HCT116 (cell line): ENCODE measurements at regions not wholly inside any gene's neighbourhood (a gene's known extent, or its start where the extent isn't known, plus 50 kb on each side); places are given as distances from the start of the nearest gene placed in this dataset.

Experiments
- ATAC-seq: fragments of 200-7000 bp; cut with Tn5 transposase; 2 replicates; pipeline ENCODE4 v1.9.1; 2020; ENCODE audit warnings: mild to moderate bottlenecking, moderate library complexity
- BruUV-seq: library from RNA; stranded (reverse); fragments of 400-500 nt; replicated peaks from 2 replicates; lab custom pipeline; 2021; lab: Mats Ljungman, UMichigan
- CTCF ChIA-PET: fragments of 300-600 bp; sonication (Branson Sonifier 250); formaldehyde crosslinking; loops from one replicate; lab custom pipeline; 2021; ENCODE audit warnings: antibody characterized with exemption; lab: Charles Lee
- POLR2A ChIA-PET: fragments of 300-600, 350-600 bp; sonication (Branson Sonifier 250); formaldehyde crosslinking; loops from one replicate; lab custom pipeline; 2021; ENCODE audit warnings: antibody characterized with exemption; lab: Charles Lee
- RAD21 ChIA-PET, 2 experiments: fragments of 300-600 bp; sonication (Branson Sonifier 250); formaldehyde crosslinking; loops; one replicate each; lab custom pipeline; 2023; ENCODE audit warnings: low total read pairs in 2 of 2; ENCODE audit not compliant: uncharacterized antibody in 2 of 2, unreplicated experiment in 2 of 2, low non-redundant PET in 1 of 2; lab: Charles Lee
- DNase-seq: peaks from one replicate; pipeline ENCODE4 v3.0.0-alpha.2; 2010; ENCODE audit warnings: low read depth, low spot score
- H2AFZ ChIP-seq: fragments of 200-600 bp; shearing (Covaris generic), sonication (generic); 2 replicates; pipeline ENCODE4 v1.6.1; 2017; ENCODE audit warnings: low read depth, mixed run types, mixed read lengths, antibody characterized with exemption, low read length; ENCODE audit not compliant: poor library complexity, severe bottlenecking
- H3K27ac ChIP-seq: 2 replicates; pipeline ENCODE4 v1.5.1; 2012; ENCODE audit warnings: low read depth, low read length
- H3K27me3 ChIP-seq: fragments of 200-600 bp; sonication (generic); 2 replicates; pipeline ENCODE4 v1.6.1; 2016; ENCODE audit warnings: mixed run types, low read length, mixed read lengths; ENCODE audit not compliant: insufficient read depth
- H3K36me3 ChIP-seq, 2 experiments: fragments of 200-500 bp in 1 of 2; fragments of 200-600 bp in 1 of 2; sonication (Bioruptor generic) in 1 of 2; sonication (generic) in 1 of 2; 2 replicates each; pipeline versions ENCODE4 v1.5.1 to v1.6.1; 2014 to 2016; ENCODE audit warnings: low read length in 2 of 2, inconsistent platforms in 1 of 2, mixed read lengths in 1 of 2, mixed run types in 1 of 2; ENCODE audit not compliant: insufficient read depth in 2 of 2, control insufficient read depth in 1 of 2
- H3K4me1 ChIP-seq, 2 experiments: fragments of 200-600 bp in 1 of 2; sonication (generic) in 1 of 2; 2 replicates each; pipeline versions ENCODE4 v1.5.1 to v1.6.1; 2012 to 2017; ENCODE audit warnings: low read length in 2 of 2, inconsistent platforms in 1 of 2, mild to moderate bottlenecking in 1 of 2, mixed read lengths in 1 of 2, mixed run types in 1 of 2, moderate library complexity in 1 of 2; ENCODE audit not compliant: insufficient read depth in 2 of 2, control insufficient read depth in 1 of 2
- H3K4me2 ChIP-seq: fragments of 200-600 bp; sonication (generic); 2 replicates; pipeline ENCODE4 v1.6.1; 2017; ENCODE audit warnings: mixed run types, low read length, mixed read lengths
- H3K4me3 ChIP-seq, 2 experiments: fragments of 200-600 bp in 1 of 2; sonication (generic) in 1 of 2; replicated peaks in 1 of 2; 2 replicates each; pipeline ENCODE4 v1.5.1; 2011 to 2016; ENCODE audit warnings: low read length in 2 of 2, control low read depth in 1 of 2, low read depth in 1 of 2, mild to moderate bottlenecking in 1 of 2, mixed read lengths in 1 of 2, mixed run types in 1 of 2
- H3K79me2 ChIP-seq: fragments of 200-600 bp; sonication (generic); 2 replicates; pipeline ENCODE4 v1.6.1; 2017; ENCODE audit warnings: mild to moderate bottlenecking, mixed run types, low read length, moderate library complexity, mixed read lengths; ENCODE audit not compliant: insufficient read depth
- H3K9ac ChIP-seq: fragments of 200-600 bp; sonication (generic); 2 replicates; pipeline ENCODE4 v1.6.1; 2016; ENCODE audit warnings: low read length, mixed read lengths
- H3K9me2 ChIP-seq: fragments of 200-600 bp; sonication (generic), shearing (Covaris generic); 2 replicates; pipeline ENCODE4 v1.6.1; 2017; ENCODE audit warnings: mixed run types, mild to moderate bottlenecking, moderate library complexity; ENCODE audit not compliant: insufficient read depth
- H3K9me3 ChIP-seq, 2 experiments: fragments of 200-500 bp in 1 of 2; fragments of 200-600 bp in 1 of 2; sonication (Bioruptor generic) in 1 of 2; sonication (generic) in 1 of 2; 2 replicates each; pipeline ENCODE4 v1.6.1; 2014 to 2017; ENCODE audit warnings: low read length in 2 of 2, mixed read lengths in 2 of 2, inconsistent platforms in 1 of 2, low read depth in 1 of 2, mild to moderate bottlenecking in 1 of 2, mixed run types in 1 of 2, moderate library complexity in 1 of 2; ENCODE audit not compliant: control insufficient read depth in 1 of 2, insufficient read depth in 1 of 2
- H4K20me1 ChIP-seq: fragments of 200-600 bp; sonication (generic), shearing (Covaris generic); 2 replicates; pipeline ENCODE4 v1.6.1; 2017; ENCODE audit warnings: mixed run types, mild to moderate bottlenecking, moderate library complexity; ENCODE audit not compliant: insufficient read depth
- CBX3 ChIP-seq: IDR thresholded peaks from 2 replicates; pipeline ENCODE4 v1.6.1; 2012; ENCODE audit warnings: low read depth
- CEBPB ChIP-seq: IDR thresholded peaks from 2 replicates; pipeline ENCODE4 v1.6.1; 2012; ENCODE audit warnings: low read depth
- EGR1 ChIP-seq: IDR thresholded peaks from 2 replicates; pipeline ENCODE4 v1.6.1; 2012; ENCODE audit warnings: low read depth
- ELF1 ChIP-seq: IDR thresholded peaks from 2 replicates; pipeline ENCODE4 v1.6.1; 2012; ENCODE audit warnings: low read depth, borderline replicate concordance
- EZH2 ChIP-seq: fragments of 200-600 bp; sonication (generic); IDR thresholded peaks from 2 replicates; pipeline ENCODE4 v1.6.1; 2017; ENCODE audit warnings: antibody characterized with exemption, mixed run types
- EZH2phosphoT487 ChIP-seq: fragments of 200-600 bp; IDR thresholded peaks from 2 replicates; pipeline ENCODE4 v1.6.1; 2018; ENCODE audit warnings: antibody characterized with exemption, borderline replicate concordance
- FOSL1 ChIP-seq: IDR thresholded peaks from 2 replicates; pipeline ENCODE4 v1.6.1; 2012; ENCODE audit warnings: low read depth
- JUND ChIP-seq: IDR thresholded peaks from 2 replicates; pipeline ENCODE4 v1.6.1; 2012
- POLR2A ChIP-seq: IDR thresholded peaks from 2 replicates; pipeline ENCODE4 v1.7.0; 2011; ENCODE audit warnings: borderline replicate concordance; ENCODE audit not compliant: insufficient read depth, insufficient read length; ENCODE audit errors: extremely low read depth
- SIN3A ChIP-seq: IDR thresholded peaks from 2 replicates; pipeline ENCODE4 v1.6.1; 2012; ENCODE audit warnings: low read depth
- SP1 ChIP-seq: IDR thresholded peaks from 2 replicates; pipeline ENCODE4 v1.6.1; 2012; ENCODE audit warnings: low read depth
- SRF ChIP-seq: IDR thresholded peaks from 2 replicates; pipeline ENCODE4 v1.6.1; 2012; ENCODE audit warnings: low read depth
- TCF7L2 ChIP-seq: IDR thresholded peaks from 2 replicates; pipeline ENCODE4 v1.7.0; 2011; ENCODE audit warnings: borderline replicate concordance, inconsistent platforms; ENCODE audit not compliant: insufficient read depth, insufficient read length; ENCODE audit errors: extremely low read depth
- YY1 ChIP-seq: IDR thresholded peaks from 2 replicates; pipeline ENCODE4 v1.6.1; 2011; ENCODE audit warnings: low read length, low read depth, moderate library complexity, mild to moderate bottlenecking; ENCODE audit not compliant: insufficient replicate concordance; ENCODE audit errors: extremely low read depth
- ZFX ChIP-seq: fragments of 450-650 bp; IDR thresholded peaks from 2 replicates; pipeline ENCODE4 v1.6.1; 2017
- intact Hi-C: fragments of 100-400 bp; cut with micrococcal nuclease; formaldehyde crosslinking; loops from 2 replicates; pipeline ENCODE4 v1.10.0; 2022
- TF ChIP-seq, protein P1 (sequence below): IDR thresholded peaks from 2 replicates; pipeline ENCODE4 v1.6.1; 2011; ENCODE audit warnings: mild to moderate bottlenecking, low read length, moderate library complexity; ENCODE audit not compliant: insufficient replicate concordance; ENCODE audit errors: extremely low read depth
- TF ChIP-seq, protein P2 (sequence below): IDR thresholded peaks from 2 replicates; pipeline ENCODE4 v1.6.1; 2012
- TF ChIP-seq, protein P3 (sequence below): IDR thresholded peaks from 2 replicates; pipeline ENCODE4 v1.6.1; 2012; ENCODE audit warnings: low read depth

DNA sequence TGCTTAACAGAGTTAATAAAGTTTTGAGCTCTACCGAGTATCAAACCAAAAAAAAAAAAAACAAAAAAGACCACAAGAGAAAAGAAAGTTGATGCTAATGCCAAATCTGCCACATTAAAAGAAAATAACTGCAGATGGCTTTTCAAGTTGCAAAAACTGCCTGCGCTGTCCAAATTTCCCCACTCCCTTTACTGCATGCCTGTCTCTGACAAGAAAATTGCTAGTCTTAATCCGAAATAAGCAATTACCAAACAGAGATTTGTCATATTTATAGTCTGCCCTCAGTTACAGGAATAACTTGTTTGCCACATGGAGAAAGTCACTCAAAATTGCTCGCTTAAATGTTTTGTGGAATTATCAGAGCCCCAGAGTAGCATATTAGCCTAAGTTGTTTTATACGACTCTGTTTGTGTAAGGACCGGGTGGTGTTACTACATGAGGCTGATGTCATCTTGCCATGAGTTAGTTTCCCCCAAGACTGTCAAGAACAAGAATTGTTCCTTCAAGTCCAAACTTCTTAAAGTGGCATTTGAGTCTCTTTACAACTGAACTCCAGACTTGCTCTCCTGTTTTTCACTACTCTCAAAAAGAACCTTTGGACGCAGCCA is 160.9 kb downstream of the CEP120 start:
- H3K36me3 ChIP-seq, result no peaks in the 10 kb centered on the region
- no TSS peak for BruUV-seq
- DNase-seq (no peak), ATAC-seq (no peak)
- no peak overlapping the region for H3K27ac ChIP-seq
- TF ChIP-seq EGR1, result no peak
- TF ChIP-seq YY1, result no peak
- no peak for TF ChIP-seq POLR2A
- no peak for TF ChIP-seq FOSL1
- no peak for TF ChIP-seq CBX3
- TF ChIP-seq EZH2phosphoT487, result no peak
- TF ChIP-seq JUND, result no peak
- no peak for TF ChIP-seq TCF7L2
- no peak for TF ChIP-seq EZH2
- TF ChIP-seq, protein P1, sequence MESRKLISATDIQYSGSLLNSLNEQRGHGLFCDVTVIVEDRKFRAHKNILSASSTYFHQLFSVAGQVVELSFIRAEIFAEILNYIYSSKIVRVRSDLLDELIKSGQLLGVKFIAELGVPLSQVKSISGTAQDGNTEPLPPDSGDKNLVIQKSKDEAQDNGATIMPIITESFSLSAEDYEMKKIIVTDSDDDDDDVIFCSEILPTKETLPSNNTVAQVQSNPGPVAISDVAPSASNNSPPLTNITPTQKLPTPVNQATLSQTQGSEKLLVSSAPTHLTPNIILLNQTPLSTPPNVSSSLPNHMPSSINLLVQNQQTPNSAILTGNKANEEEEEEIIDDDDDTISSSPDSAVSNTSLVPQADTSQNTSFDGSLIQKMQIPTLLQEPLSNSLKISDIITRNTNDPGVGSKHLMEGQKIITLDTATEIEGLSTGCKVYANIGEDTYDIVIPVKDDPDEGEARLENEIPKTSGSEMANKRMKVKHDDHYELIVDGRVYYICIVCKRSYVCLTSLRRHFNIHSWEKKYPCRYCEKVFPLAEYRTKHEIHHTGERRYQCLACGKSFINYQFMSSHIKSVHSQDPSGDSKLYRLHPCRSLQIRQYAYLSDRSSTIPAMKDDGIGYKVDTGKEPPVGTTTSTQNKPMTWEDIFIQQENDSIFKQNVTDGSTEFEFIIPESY, result no peak
- TF ChIP-seq, protein P2, sequence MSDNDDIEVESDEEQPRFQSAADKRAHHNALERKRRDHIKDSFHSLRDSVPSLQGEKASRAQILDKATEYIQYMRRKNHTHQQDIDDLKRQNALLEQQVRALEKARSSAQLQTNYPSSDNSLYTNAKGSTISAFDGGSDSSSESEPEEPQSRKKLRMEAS, result no peak
- TF ChIP-seq, protein P3, sequence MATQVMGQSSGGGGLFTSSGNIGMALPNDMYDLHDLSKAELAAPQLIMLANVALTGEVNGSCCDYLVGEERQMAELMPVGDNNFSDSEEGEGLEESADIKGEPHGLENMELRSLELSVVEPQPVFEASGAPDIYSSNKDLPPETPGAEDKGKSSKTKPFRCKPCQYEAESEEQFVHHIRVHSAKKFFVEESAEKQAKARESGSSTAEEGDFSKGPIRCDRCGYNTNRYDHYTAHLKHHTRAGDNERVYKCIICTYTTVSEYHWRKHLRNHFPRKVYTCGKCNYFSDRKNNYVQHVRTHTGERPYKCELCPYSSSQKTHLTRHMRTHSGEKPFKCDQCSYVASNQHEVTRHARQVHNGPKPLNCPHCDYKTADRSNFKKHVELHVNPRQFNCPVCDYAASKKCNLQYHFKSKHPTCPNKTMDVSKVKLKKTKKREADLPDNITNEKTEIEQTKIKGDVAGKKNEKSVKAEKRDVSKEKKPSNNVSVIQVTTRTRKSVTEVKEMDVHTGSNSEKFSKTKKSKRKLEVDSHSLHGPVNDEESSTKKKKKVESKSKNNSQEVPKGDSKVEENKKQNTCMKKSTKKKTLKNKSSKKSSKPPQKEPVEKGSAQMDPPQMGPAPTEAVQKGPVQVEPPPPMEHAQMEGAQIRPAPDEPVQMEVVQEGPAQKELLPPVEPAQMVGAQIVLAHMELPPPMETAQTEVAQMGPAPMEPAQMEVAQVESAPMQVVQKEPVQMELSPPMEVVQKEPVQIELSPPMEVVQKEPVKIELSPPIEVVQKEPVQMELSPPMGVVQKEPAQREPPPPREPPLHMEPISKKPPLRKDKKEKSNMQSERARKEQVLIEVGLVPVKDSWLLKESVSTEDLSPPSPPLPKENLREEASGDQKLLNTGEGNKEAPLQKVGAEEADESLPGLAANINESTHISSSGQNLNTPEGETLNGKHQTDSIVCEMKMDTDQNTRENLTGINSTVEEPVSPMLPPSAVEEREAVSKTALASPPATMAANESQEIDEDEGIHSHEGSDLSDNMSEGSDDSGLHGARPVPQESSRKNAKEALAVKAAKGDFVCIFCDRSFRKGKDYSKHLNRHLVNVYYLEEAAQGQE, result no peak
- TF ChIP-seq SIN3A, result no peak
- TF ChIP-seq CEBPB, result no peak
- TF ChIP-seq SRF, result no peak
- no peak for TF ChIP-seq ELF1
- no peak for TF ChIP-seq ZFX
- TF ChIP-seq SP1, result no peak
- no peaks in the 10 kb centered on the region for H3K27me3 ChIP-seq
- no peaks in the 10 kb centered on the region for H3K4me1 ChIP-seq
- no peaks in the 10 kb centered on the region for H3K9me3 ChIP-seq
- H3K4me2 ChIP-seq, result no peak overlapping the region
- H3K4me3 ChIP-seq, result no peak overlapping the region
- intact Hi-C loops, result no loop called here
- POLR2A ChIA-PET, result no interaction called here
- no peaks in the 10 kb centered on the region for H3K79me2 ChIP-seq
- no peak overlapping the region for H3K9ac ChIP-seq
- no peak overlapping the region for H2AFZ ChIP-seq
- RAD21 ChIA-PET, result no interaction called here
- CTCF ChIA-PET, result no interaction called here
- no peaks in the 10 kb centered on the region for H4K20me1 ChIP-seq
- no peaks in the 10 kb centered on the region for H3K9me2 ChIP-seq
